HG03280 (cell line): ENCODE measurements at regions not wholly inside any gene's neighbourhood (a gene's known extent, or its start where the extent isn't known, plus 50 kb on each side); places are given as distances from the start of the nearest gene placed in this dataset.

Experiments used
- ATAC-seq: cut with Tn5 transposase; IDR thresholded peaks from one replicate; pipeline ENCODE4 v1.9.1; 2021; ENCODE audit warnings: mild to moderate bottlenecking, moderate library complexity; ENCODE audit not compliant: unreplicated experiment

GRCh38 chr11:131231317-131231940 is 139.0 kb upstream of the NTM start:
- no peak for ATAC-seq

DNA sequence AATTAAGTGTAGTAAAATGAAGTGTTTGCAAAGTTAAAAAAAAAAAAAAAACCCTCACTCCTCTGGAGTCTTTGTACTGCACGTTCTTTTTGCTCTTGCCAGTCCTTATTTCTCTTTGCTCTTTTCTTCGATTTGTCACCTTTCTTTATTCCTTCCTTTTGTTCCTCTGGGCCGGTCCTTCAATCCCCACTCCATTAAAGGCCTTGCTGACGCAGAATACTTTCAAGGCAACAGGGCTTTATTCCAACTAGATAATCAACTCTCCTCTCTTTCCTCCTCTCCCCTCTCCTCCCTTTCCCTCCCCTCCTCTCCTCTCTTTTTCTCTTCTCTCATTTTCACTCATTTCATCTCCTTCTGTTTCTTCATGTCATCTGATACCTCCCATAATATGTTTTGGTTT is 138.2 kb upstream of the NTM start:
- ATAC-seq: no peak

- no peak for ATAC-seq
These were observed 136.2 kb upstream of the NTM start for GRCh38 chr11:131234221-131234620.

DNA sequence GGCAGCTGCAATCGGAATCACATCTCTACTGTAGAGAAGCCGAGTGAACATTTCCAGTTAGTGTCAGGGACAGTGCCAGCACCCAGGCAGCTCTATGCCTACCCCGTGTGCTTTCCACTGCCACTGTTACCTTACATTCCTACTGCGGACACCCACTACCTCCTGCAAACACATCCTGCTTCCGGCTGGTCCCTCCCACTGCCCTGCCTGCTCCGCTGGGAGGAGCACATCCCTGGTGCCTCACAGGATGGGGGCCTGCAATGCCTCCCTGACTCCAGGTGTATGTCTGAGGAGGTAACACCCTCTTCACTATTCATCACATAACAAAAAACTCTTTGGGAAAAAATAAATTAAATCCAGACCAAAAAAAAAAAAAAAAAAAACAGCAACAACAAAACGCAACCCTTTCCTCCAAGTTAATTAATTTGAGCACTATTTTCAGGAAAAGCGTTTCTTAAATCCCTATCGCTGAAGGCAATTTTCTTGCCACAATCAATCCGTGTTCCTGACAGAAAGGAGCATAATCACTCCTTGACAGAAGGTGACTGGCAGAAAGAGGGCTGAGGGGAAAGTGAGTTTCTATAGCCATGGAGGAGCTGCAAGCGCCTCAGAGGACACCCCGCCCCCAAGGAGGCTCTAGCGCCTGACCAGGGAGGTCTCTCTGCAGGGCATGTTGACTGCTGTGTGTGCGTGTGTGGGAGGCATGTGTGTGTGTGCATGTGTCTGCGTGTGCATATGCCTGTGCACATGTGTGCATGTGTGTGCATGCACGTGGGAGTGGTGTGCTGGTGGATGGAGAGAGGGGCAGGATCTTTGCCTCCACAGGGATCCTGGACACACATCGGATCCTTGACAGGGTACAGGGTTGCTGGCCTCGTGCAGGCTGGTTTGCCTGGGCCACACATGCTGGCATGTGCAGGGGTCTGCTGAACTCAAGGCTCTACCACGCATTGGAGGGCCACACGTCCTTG is 134.8 kb upstream of the NTM start:
- no peak for ATAC-seq

- ATAC-seq: no peak
These were observed 130.0 kb upstream of the NTM start for GRCh38 chr11:131240421-131240820.

DNA sequence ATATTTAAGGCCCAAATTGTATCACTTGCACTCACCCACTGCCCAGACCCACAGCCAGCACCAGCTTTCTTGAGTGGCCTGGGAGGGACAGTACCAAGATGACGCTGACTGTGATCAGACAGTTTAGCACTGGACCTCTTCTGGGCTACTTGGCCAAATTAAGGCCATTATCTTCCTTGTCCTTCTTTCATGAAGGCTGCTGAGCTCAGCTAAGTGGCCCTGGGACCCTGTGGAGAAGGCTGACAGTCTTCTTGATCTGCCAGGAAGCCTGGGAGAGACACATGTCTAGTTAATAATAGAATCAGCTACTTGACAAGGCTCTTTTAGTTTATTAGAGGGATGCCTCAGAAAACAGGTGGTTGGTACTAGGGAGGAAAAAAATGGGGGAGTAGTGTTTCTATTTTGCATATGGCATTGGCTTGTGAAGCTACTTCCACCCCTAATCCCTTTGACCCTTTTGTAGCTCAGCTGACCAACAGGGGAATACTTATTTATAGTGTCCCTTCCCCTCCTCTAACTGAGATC is 127.9 kb upstream of the NTM start:
- ATAC-seq: no peak

- no peak for ATAC-seq
These were observed 124.3 kb upstream of the NTM start for GRCh38 chr11:131246156-131246555.

- ATAC-seq: no peak
These were observed 123.8 kb upstream of the NTM start for GRCh38 chr11:131246663-131247062.

- no peak for ATAC-seq
These were observed 121.8 kb upstream of the NTM start for GRCh38 chr11:131248588-131248987.

DNA sequence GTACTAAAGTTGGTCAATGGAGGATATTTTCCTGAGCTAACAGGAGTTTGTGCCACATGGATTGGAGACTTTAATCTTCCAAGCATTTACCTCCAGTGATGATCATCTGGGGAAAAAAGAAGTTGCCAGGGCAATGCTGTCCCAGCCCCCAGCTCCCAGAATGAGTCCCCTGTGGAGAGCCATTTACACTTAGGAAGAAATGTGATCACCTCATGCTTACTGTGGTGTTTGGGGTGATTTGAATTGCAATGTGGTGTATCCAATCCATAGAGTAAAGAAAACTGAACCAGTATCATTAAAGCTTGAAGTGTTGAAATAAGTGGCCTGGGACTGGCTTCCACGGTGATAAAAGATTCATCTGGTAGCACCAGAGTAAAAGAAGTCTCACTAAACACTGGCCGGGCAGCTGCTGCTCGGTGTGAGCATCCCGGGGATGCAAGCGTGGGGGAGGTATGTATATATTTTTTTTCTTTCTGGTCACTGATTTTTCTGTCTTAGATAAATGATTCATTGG is 117.2 kb upstream of the NTM start:
- no peak for ATAC-seq

- ATAC-seq: no peak
These were observed 116.7 kb upstream of the NTM start for GRCh38 chr11:131253656-131254151.

- no peak for ATAC-seq
These were observed 116.2 kb upstream of the NTM start for GRCh38 chr11:131254254-131254653.

GRCh38 chr11:131274233-131274632 is 96.2 kb upstream of the NTM start:
- ATAC-seq: no peak

DNA sequence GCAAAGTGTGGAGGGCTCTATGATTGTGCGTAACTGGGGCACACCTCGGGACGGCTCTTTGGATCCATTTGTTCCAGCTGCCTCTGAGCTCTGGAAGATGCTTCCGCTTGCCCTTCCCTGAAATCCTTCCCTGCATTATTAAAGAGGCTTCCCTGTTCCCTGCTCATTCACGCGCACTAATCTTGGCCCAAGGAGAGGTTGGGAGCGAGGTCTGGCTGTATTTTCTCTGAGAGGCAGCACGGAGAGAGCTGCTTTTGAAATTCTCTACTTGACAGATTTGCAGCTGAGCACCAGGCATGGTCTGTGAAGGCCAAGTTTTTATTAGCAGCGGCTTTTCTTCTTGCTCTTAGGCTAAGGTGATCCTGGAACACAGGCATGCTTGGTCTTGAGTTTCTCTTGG is 94.8 kb upstream of the NTM start:
- no peak for ATAC-seq

- no peak for ATAC-seq
These were observed 91.9 kb upstream of the NTM start for GRCh38 chr11:131278472-131278871.

- ATAC-seq: no peak
These were observed 90.6 kb upstream of the NTM start for GRCh38 chr11:131279654-131280384.

DNA sequence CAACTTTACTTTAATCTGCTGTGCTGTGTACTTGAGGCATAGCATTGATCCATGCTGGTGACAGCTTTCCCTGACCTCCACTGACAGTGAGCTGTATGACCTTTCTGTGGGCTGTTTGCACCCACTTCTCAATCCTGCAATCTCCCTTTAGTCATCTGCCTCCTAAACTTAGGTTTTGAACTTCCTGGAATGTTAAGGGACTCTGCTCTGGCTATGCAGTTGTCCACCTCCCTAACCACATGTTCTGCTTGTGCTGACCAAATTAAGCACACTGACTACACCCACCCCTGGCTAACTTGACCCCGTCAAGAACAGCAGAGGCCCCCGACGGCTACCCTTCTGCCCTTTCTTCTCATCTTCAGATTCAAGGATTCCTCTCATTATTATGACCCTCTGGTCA is 89.1 kb upstream of the NTM start:
- ATAC-seq: no peak

DNA sequence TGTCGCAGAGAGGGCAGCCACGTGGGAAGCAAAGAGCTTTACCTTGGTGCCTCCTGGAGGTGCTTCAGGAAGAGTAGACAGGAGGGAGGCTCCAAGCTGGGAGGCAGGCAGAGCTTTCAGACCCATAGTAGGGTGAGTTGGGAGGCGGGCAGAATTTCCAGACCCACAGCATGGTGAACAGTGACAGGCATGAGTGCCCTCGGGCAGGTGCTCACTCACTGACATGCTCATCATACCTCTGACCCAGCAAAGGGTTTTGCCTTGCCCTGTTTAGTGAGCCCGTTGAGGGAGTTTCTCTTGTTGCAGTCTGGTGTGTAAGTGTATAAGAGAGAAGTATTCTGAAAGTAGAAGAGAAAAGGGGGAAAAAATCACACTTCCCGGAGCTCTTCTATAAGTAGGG is 86.4 kb upstream of the NTM start:
- ATAC-seq: no peak

- ATAC-seq: no peak
These were observed 81.8 kb upstream of the NTM start for GRCh38 chr11:131288521-131289091.

DNA sequence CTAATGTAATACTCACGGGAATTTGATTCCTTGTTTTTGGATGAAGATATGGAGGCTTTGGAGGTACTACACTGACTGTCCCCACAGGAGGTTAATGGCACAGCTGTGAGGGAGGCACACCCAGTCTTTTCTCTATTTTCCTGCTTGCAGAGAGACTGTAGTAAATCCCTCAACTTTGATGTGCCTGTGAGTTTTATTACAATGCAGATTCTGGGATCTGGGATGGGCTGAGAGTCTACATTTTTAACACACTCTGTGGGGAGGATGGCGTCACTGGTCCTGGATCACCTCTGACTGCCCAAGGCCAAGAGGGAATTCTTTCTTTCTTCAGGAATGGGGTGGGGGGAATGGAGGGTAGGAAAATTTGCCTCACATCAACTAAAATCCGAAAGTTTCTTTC is 80.2 kb upstream of the NTM start:
- ATAC-seq: no peak

- ATAC-seq: no peak
These were observed 74.4 kb upstream of the NTM start for GRCh38 chr11:131295986-131296385.
